HG02678 (cell line): ENCODE measurements at regions not wholly inside any gene's neighbourhood (a gene's known extent, or its start where the extent isn't known, plus 50 kb on each side); places are given as distances from the start of the nearest gene placed in this dataset.

Experiments used
- ATAC-seq: cut with Tn5 transposase; IDR thresholded peaks from one replicate; pipeline ENCODE4 v1.9.1; 2021; ENCODE audit warnings: mild to moderate bottlenecking, moderate library complexity; ENCODE audit not compliant: unreplicated experiment

DNA sequence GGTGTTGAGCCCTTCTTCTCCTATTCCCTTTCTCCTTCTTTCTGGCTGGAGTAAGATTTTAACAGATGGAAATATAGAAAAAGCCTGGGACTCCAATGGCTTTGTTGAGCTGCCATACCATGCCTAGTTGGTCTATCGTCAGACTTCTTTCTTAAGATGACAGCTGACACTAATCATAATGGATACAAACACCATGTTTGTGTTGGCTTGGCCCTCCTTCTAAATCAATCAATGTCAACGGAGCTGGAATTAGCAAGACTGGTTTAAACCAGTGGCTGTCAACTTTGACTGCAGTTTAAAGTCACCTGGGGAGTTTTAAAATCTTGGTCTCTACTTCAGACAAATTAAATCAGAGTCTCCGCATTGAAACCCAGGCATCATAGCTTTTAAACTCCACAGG, 264.5 kb upstream of the PRR16 start:
- no peak for ATAC-seq

DNA sequence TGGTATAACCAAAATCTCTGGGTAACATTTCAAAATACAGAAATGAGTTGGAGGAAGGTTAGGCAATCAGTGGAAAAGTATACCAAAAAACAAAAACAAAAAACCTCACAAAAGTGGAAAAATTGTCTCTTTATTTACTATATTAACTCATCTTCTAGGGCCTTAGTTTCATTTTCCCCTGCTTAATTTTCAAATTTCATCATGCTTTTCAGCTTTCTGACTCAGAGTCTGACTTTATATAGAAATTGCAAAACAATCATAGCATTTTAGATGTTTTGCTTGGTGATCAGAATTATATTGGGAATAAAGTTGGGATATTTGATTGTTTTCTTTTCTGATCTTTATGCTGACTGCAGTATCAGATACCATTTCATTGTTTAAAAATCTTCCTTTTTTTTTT, 257.0 kb upstream of the PRR16 start:
- no peak for ATAC-seq

DNA sequence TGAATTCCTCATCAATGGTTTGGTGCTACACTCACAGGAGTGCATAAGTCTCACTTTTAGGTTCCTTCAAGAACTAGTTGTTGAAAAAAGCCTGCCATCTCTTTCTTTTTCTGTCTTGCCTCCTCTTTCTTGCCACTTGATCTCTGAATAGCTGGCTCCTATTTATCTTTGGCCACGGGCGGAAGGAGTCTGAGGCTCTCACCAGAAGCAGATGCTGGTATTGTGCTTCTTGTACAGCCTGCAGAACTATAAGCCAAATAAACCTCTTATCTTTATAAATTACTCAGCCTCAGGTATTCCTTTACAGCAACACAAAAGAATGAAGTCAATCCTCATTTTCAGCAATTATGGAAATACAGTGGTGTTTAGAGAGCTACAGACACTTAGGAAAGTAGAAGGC, 247.1 kb upstream of the PRR16 start:
- no peak for ATAC-seq

DNA sequence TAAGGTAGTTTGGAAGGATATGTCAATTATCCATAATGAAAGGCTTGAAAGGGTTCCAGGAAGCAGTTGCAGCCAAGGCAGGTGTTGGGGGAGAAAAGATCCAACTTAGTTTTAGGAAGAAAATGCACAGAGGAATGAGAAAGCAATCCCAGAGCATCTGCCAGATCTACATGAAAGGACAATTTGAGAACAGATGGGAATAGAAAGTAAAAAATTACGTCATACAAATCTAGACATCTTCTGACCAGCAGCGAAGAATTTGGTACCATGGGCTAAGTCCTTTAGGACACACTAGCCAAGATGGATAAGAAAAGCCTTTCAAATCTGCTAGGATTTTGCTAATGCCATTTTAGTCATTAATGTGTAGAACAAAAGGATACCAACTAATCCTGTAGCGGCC, 244.1 kb upstream of the PRR16 start:
- ATAC-seq, result no peak

DNA sequence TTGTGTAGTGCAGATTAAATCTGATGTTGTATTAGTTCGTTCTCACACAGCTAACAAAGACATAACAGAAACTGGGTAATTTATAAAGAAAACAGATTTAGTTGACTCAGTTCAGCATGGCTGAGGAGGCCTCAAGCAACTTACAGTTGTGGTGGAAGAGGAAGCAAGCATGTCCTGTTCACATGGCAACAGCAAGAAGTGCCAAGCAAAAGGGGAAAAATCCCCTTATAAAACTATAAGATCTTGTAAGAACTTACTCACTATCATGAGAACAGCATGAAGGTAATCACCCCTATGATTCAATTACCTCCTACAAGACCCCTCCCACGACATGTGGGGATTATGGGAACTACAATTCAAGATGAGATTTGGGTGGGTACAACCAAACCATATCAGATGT, 238.6 kb upstream of the PRR16 start:
- ATAC-seq, result no peak

DNA sequence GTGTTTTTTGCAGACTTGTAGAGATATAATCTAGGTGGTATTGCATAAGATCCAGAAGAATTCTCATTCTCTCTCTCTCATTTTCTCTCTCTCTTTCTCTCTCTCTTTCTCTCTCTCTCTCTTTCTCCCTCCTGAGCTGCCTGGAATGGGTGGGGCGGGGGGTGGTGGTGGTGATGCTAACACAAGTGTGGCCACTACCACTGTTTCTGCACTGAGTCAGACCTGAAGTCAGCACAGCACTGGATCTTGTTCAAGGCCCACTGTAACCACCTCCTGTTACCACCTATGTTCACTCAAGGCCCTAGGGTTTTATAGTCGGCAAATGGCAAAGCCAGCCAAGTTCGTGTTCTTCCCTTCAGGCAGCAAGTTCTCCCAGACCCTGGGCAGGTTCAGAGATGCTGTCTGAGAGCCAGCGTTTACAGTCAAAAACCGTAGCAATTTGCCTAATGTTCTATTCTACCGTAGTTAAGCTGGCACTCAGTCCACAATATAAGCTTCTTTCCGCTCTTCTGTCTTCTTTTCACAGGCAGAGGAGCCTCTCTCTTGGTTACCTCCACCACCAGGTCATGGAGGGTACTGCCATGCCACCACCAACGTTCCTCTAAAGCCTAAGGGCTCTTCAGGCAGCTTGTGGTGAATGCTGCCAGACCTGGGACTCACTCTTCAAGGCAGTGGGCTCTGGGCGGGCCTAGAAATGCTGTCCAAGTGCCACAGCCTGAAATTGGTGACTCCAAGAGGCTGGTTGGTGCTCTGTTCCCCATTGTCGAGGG, 235.7 kb upstream of the PRR16 start:
- no peak for ATAC-seq

DNA sequence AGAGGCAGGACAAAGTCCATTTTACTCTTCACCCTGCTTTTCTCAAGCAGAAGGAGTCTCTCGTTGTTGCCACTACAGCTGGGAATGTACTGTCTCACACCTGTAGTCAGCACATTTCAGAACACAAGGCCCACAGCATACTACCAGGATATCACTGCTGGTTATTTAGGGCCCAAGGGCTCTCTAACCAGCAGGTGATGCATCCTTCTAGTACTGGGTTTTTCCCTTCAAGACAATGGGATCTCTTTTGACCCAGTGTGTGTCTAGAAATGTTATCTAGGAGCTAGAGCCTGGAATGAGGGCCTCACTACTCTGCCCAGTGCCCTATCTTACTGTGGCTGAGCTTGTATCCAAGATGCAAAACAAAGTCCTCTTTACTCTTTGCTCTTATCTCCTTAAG, 235.1 kb upstream of the PRR16 start:
- ATAC-seq, result no peak

DNA sequence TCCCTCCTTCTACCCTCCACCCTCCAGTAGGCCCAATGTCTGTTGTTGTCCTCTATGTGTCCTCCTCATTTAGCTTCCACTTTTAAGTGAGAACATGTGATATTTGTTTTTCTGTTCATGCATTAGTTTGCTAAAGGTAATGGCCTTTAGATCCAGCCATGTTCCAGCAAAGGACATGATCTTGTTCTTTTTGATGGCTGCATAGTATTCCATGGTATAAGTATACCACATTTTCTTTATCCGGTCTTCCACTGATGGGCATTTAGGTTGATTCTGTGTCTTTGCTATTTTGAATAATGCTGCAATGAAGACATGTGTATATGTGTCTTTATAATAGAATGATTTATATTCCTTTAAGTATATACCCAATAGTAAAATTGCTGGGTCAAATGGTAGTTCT, 232.5 kb upstream of the PRR16 start:
- no peak for ATAC-seq

DNA sequence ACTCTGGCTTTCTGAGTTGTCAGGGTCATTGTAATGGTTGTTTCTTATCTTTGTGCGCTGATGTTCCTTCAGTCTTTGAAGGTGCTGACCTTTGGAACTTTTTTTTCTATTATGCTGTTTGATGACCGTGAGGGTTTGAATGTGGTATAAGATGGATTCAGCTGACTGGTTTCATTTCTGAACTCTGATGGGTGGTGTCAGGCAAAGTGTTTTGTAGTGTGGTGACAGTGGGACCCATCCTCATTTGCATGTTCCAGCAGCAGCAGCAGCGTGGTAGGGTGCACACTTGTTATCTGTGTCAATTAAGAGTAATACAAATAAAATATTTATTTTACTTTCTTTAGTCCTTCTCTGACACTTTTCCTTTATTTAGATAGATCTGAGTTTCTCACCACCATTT, 227.7 kb upstream of the PRR16 start:
- ATAC-seq, result no peak

DNA sequence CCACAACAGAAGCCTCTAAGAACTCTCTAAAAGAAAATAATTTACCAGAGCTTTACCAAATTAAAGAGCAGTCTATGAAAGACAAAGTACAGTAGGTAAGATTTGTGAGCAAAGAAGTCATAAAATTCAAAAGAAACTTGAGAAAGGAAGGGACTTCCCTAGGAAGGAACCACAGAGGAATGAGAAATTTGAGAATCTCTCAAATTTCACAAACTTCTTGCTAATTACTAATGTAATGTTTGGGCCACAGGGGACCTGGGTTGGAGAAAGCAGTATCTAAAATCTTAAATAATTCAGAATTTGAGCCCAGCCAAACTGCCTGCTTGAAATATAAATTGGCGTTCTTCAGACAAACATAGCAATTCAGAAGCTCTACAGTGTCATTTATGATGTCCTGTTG, 225.0 kb upstream of the PRR16 start:
- no peak for ATAC-seq

DNA sequence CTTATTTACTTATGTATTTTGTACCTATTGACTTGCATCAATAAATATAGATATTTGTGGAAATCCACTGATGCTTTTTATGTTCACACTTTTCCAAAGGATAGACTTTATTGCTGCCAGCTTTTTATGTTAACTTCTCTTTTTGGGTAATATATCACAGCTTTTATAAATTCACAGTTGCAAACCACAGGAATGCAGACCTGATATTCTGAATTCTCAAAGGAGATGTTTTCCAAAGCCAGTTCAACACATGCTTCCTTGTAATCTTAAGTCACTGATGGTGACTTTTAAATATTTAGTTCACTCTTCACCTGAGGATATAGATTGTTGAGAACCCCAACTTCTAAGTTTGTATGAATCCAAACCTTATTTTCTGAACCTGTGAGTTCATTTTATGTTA, 223.4 kb upstream of the PRR16 start:
- no peak for ATAC-seq

DNA sequence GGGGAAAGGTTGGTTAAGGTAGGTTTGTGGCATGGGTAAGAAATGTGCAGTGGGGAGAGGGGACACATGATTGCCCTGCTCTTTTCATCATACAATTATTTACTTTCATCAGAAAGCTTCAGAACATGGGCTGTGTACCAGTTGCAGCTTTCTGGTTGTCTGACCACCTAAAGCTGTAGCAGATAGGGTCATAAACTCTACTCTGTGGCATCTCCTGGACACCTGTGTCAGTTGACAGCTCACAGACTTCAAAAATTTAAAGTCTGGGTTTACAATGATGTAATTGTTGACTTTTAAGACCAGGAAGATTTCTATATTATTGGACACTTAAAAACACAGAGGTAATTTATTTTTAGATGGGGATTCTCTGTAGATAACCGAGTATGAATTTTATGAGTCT, 222.7 kb upstream of the PRR16 start:
- no peak for ATAC-seq

DNA sequence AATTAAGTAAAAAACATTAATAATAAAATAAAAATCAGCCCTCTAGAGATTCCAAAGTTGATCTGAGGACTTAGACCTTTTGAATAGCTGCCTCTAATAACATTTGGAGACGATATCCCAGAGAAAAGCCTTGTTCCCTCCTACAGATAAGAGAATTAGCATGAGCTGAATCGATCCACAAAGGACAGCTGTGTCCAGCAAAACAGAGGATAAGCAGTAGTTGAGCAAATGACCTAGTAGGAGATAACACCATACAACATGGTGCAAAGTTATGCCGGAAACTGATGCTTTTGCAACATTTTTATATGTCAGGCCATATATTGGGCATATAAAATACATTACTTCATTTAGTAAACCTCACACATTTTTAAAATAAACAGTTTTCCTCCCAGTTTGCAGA, 212.2 kb upstream of the PRR16 start:
- ATAC-seq, result no peak

DNA sequence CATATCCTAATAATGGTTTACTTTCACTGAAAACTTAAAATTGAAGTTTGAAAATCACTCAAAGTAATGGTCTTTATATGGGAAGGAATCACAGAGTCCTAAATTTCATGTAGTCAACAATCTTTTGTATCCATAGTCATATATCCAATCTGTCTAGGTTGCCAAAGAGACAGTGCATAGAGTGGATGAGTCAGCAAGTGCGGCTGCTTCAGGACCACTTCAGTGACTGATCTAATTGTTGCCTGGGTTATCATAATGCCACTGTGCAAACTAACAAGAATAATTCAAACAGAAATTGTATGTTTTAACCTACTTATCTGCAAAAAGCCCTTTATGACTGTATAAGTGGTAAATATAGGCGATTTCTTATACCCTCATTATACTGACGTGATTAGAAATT, 211.3 kb upstream of the PRR16 start:
- ATAC-seq, result no peak

DNA sequence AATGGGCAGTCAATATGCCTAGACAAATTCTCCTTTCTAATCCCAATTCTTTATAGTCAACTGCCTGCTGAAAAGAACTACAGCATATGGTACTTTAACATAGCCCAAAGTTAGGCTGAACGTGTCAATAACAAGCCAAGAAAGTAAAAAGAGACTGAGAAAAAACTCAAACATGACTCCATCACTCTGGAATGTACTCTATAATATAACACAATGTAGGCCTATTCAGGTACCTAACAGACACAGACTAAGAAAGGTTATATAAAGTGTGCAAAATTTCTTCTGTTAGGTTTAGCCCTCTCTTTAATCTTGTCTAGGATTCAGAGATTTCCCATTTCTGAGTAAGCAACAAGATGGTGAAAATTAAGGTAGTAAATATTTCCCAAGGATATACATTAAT, 209.7 kb upstream of the PRR16 start:
- ATAC-seq, result no peak

DNA sequence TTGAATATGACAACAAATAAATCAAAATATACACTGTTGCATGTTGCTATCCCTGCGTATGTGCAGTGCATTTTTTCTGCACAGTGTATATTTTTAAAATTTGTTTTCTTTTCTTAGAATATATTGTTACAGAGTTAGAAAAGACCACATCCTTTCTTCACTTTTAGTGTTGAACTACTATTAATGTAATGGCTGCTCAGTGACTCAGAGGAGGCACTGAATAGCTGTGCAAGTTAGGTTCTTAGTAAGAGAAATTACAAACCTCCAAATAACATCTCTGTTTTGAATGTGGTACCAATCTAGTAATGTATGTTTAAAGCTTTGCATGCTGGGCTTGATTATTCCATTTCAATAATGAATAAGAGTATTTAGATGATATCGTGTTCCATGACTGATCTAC, 208.9 kb upstream of the PRR16 start:
- ATAC-seq, result no peak

DNA sequence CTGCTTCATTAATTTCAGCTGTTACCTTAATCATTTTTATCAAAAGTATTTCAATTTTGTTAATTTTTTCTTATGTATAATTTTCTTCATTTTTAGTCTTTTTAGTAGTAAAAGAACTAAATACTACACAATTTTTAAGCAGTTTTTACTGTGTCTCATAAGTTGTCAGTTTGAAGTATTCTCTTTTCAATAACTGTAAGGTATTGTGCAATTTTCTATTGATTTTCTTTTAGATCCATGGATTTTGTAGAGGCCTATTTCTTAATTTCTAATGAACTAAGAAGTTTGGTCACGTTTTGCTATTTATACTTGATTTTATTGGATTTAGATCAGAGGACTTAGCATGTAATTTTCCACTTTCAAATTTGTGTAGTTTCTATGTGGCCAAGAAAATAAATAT, 207.7 kb upstream of the PRR16 start:
- ATAC-seq, result no peak

DNA sequence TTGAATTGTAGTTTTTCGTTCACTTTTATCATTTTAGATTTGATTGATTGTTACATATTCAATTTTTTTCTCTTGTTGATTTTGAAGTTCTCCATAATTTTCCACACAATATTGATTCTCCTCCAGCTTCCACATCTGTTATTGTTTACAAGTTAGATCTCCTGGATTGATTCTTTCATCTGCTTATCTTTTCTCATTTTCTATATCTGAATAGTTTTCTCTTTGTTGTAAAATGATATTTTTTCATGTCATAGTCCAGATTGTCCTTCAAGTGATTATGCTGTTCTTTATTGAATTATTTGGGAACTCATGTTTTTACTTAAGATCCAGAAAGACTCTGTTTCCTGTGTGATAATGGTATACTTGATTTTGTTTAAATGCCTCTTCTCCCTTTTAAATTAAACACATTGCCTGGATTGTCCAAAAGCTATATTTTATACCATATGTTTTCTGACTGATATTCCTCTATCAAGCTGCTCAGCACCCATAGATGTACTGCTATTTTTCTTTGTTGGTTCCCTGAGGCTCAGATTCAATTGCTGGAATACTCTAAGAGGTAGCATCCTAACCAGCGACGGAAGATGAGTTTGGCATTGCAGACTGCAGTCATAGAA, 206.6 kb upstream of the PRR16 start:
- ATAC-seq, result no peak

DNA sequence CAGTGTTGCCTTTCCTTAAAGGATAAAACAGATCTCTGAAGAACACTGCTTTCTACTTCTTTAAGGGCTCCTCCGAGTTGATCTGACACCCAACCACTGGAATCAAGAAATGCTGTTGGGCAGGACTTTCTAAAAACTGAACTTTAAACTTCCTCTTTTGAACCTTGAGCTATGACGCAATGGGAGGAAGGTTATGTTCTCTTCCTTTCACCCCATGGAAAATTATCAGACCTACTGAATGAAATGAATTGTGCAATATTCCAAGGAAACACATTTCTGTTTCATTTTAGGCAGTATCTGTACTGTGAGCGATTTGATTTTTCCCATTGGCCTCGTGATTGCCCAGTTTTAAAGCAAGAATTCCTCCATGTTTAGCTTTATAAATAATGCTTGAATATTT, 206.0 kb upstream of the PRR16 start:
- no peak for ATAC-seq

DNA sequence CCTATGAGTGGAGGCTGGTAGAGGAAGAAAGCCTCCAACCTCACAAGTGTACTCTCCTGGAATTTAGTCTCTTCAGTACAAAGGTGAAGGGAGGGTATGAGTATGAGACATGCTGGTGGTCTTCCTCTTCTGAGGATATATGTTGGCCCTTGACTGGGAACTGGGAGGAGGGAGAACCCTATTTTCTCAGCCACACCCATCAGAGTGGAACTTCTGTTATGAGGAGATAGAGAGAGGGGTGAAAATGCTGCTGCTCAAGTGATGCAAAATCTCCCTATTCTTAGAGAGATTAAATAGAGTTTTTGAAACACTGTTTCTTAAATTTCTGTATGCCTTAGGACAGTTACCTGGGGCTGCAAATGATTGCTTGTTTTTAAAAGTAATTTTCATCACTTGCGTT, 203.4 kb upstream of the PRR16 start:
- no peak for ATAC-seq

DNA sequence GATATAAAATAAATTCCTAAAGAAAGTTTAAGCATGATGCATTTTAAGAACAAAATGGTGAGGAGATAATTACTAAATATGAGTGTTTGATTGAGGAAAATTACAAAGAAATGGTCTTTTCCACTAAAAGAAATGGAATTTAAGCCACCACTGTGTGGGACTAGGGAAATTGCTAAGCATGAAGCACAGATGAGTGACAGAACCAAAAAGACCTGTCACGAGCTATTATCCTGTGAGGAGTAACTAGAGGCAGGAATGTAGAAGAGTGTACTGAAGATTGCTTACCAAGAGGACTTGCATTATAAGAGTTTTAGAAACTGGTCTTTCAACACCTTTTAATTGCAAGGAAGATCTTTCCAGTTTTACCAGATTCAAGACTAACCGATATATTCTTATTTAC, 193.6 kb upstream of the PRR16 start:
- no peak for ATAC-seq

DNA sequence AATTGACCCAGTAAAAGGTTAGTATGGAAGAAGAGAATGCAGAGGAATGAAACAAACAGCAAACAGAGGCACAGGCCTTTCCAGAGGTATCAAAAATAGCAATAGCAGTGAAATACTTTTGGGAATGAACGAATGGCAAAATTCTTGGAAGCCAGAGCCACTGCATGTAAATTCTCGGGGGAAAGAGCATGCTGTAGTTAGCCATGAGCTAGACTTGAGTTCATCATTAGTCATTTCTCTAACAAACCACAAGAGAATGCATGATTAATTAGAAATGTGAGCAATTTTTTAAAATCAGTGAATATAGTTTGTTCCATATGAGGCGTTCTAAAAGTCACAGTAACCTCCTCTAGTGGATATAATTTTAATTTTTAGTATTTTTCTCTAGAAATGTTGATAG, 170.3 kb upstream of the PRR16 start:
- ATAC-seq, result no peak

DNA sequence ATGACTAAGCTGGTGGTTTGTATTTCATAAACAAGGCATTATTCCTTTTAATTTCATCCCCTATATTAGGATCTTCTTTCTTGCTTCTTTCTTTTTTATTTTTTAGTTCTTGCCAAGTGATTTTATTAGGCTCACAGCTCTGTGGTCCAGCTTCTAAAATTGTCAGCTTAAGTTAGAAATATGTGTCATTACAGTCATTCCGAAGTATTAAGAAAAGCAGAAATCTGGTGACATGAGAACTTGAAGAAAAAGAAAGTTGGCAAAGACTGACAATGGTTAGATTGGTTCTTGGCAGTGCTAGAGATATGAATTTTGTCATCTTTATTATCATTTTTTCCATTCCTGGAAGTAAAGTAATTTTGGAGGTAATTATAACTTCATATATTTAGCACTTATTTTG, 166.5 kb upstream of the PRR16 start:
- no peak for ATAC-seq
